ENCODE measurements at regions not wholly inside any gene's neighbourhood (a gene's known extent, or its start where the extent isn't known, plus 50 kb on each side); places are given as distances from the start of the nearest gene placed in this dataset.

DNA sequence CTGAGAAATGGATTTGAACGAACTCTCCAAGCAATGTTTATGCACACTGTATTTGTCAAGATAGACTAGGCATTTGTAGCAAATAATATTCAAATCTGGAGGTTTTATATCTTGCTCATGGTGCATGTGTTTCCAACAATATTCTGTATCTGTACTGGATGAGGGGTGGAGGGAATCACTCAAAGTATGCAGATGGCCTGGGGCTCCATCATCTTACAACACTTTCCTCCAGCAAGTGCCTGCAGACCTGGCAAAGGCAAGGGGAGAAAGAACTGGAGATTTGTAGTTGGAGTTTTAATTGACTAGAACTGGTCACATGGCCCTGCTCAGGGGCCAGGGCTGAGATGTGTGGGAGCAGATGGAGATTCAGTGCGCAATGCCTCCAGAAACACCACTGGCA is 309.0 kb downstream of the PLK2 start:
- DNase-seq (ENCODE audit: low spot score) = no peak

- DNase-seq (ENCODE audit: low spot score) = no peak
Observed at GRCh38 chr5:58149746-58150145, 310.1 kb downstream of the PLK2 start.

DNA sequence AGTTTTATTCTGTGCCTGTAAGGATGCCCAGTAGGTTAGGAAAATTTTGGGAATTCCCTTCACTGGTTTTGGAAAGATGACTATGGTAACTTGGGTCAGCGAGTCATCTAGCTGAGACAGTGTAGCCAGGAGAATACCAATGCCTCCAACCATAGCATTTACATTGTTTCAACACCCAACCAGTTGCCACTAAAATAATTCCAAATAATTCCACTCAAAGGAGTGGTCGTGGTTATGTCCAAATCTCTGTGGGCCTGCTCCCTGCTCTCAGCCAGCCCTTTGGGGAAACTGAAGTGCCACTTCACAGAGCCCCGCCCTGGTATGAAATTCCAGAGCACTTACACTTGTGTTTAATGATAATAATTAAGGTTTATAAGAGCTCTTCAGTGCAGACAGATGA is 310.5 kb downstream of the PLK2 start:
- no peak for DNase-seq (ENCODE audit: low spot score)

DNA sequence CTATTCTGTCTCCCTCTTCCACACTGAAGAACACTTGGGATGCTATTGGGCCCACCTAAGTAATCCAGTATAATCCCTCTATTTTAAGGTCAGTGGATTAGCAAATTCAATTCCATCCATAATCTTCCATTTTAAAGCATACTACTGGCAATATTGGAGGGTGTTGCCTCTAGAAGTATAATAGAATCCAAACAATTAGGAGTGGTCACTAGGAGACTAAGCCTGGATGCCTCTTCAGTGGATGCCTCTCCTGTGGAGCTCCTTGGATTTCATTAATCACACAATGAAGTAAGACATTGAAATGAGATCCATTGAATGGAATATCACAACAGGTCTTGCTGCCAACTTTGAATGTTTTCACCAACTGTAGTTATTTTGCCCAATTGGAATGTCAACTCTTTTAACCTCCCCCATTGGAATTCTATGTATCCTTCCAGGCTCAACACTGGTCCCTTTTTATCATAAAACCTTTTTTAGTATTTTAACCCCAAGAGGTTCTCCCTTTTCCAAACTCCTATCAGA is 311.6 kb downstream of the PLK2 start:
- no peak for DNase-seq (ENCODE audit: low spot score)

- no peak for DNase-seq (ENCODE audit: low spot score)
Observed at GRCh38 chr5:58145397-58145934, 314.4 kb downstream of the PLK2 start.

DNA sequence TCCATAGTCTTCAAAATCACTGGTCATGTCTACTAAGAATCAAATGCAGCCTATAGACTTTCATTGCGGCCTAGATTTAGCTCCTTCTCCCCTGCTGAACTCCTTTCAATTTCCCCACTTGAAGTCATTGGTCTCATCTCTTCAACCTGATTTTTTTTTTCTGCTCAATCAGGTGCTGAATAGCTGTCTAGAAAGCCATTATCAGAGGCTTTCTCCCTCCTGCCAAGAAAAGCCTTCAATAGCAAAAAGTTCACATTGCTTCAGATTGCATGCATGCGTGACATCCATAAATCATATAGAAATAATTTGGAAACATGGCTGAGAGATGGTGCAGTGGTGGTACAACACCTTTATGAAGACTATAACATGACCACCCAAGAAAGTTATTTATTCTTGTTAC is 316.2 kb downstream of the PLK2 start:
- DNase-seq (ENCODE audit: low spot score) = no peak

- DNase-seq (ENCODE audit: low spot score) = no peak
Observed at GRCh38 chr5:58143181-58143580, 316.7 kb downstream of the PLK2 start.

- DNase-seq (ENCODE audit: low spot score) = no peak
Observed at GRCh38 chr5:58138791-58139190, 321.1 kb downstream of the PLK2 start.

DNA sequence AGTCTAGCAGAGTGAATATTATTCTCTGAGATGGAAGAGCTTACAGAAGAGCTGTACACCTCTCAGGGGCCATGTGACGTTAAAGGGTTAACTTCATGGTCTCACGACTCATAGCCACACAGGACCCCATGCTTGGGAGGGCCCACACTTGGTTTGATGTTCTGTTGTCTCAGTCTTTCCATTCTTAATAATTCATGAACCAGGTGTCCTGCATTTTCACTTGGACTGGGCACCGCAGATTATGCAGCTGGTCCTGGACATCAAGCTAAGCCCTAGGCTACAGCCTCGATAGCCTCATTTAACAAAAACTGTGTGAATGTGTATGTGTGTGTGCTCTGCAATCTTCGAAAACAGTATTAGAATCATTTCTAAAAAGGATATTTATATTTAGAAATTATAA is 323.5 kb downstream of the PLK2 start:
- no peak for DNase-seq (ENCODE audit: low spot score)

DNA sequence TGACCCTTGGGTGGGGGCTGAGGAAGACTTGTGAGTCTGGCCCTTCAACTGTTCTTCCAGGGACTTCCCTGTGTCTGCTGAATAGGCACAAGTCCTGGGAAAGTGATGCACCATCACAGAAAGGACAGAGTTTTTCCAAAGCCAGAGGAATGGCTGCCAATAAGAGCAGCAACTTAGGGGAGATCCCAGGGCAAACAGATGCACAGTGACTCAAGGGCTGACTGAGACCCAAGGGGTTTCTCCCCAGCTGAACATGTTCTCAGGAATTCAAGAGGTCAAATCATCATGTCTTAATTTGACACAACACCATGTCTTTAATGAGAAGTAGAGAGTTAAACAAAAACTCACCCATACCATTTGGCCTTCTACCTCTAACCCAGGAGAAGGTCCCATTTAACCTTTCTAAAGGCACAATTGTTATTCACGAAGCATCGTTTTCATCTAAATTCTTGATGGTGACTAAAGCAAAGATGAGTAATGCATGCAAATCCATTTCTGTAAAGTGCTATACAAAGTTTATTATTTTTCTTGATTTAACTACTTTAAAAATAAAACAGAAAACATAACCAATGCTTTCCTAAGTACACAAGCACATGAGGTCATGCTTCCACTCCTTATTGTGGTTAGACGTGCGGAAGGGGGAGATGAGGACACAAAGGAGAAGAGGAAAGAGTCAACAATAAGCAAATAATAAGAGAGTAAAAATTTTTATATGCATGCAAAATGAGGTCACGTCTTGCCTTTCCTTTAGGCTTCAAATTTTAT is 324.1 kb downstream of the PLK2 start:
- no peak for DNase-seq (ENCODE audit: low spot score)

GRCh38 chr5:58133631-58134296 is 326.1 kb downstream of the PLK2 start:
- DNase-seq (ENCODE audit: low spot score) = no peak

- no peak for DNase-seq (ENCODE audit: low spot score)
Observed at GRCh38 chr5:58133216-58133615, 326.7 kb downstream of the PLK2 start.

GRCh38 chr5:58127255-58128220 is 332.3 kb downstream of the PLK2 start:
- DNase-seq (ENCODE audit: low spot score) = no peak

- no peak for DNase-seq (ENCODE audit: low spot score)
Observed at GRCh38 chr5:58123501-58123900, 336.4 kb downstream of the PLK2 start.

GRCh38 chr5:58122848-58123392 is 337.0 kb downstream of the PLK2 start:
- no peak for DNase-seq (ENCODE audit: low spot score)

DNA sequence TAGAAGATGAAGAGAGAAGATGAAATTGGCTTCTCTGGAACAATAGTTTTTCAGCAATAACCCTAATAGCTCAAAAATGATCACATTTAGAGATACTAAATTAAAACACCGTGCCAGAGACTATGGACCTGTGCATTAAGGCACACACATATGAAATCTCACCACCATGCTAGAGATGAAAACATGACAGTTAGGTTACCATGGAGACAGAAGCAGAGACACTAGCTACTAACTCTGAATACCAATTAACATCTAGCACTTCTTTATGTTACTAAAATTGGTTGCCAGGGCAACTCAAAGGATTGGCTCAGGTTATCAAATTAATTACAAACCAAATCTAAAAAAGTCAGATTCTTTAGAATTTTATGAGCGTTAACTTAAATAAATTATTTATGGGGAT is 337.7 kb downstream of the PLK2 start:
- no peak for DNase-seq (ENCODE audit: low spot score)

- DNase-seq (ENCODE audit: low spot score) = no peak
Observed at GRCh38 chr5:58121391-58121790, 338.5 kb downstream of the PLK2 start.

DNA sequence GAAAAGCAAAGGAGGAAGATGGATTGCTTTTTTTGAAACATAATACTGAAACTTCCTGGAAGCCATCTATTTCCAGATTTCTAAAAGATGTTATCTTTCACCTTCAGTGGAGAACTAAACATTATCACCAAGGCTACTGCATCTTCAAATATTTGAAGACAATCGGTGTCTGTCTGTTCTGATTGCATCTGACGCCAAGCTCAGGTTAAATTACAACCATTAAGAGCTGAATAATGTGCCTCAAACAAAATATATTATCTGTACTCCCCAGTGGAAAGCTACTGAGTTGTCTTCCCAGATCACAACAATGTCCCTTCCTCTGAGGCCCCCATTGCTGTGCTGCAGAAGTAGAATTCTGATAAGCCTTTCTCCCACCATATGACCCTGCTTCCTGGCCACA is 342.3 kb downstream of the PLK2 start:
- no peak for DNase-seq (ENCODE audit: low spot score)

GRCh38 chr5:58116346-58116745 is 343.5 kb downstream of the PLK2 start:
- no peak for DNase-seq (ENCODE audit: low spot score)

DNA sequence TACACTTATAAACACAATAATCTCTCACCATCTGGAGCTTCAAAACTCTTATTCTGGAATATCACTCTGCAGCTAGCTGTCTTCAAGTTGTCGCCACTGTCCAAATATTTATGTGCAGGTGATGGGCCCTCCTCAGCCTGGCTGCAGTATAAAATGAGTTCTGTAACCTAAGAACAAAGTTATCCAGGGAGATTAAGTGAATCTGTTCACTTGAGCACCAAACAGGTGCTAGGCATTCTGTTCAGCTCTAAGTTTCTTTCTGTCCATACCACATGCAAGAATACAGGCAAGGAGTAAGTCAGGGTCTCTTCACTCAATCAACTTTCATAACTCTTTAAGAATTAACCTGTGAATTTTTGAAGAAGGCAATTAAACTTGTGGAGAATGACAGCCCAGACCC is 344.1 kb downstream of the PLK2 start:
- no peak for DNase-seq (ENCODE audit: low spot score)

- DNase-seq (ENCODE audit: low spot score) = no peak
Observed at GRCh38 chr5:58114324-58114723, 345.6 kb downstream of the PLK2 start.

- DNase-seq (ENCODE audit: low spot score) = no peak
Observed at GRCh38 chr5:58113172-58113571, 346.7 kb downstream of the PLK2 start.
